ENCODE measurements at regions not wholly inside any gene's neighbourhood (a gene's known extent, or its start where the extent isn't known, plus 50 kb on each side); places are given as distances from the start of the nearest gene placed in this dataset.
A peak's percentile ranks its signal among the peaks of the same experiment; 100 is the strongest.
"Not testable (repeated sequence)": the region's sequence is repeated elsewhere in the genome, so short reads cannot be mapped to it uniquely, and the experiment has no call there.

GRCh38 chr5:15384176-15384575 is 115.8 kb upstream of the FBXL7 start:
- FAIRE-seq (no peak), DNase-seq (ENCODE audit: low spot score) (no peak)

GRCh38 chr5:15383469-15383868 is 116.5 kb upstream of the FBXL7 start:
- FAIRE-seq (no peak), DNase-seq (ENCODE audit: low spot score) (peak; percentile 31)

DNA sequence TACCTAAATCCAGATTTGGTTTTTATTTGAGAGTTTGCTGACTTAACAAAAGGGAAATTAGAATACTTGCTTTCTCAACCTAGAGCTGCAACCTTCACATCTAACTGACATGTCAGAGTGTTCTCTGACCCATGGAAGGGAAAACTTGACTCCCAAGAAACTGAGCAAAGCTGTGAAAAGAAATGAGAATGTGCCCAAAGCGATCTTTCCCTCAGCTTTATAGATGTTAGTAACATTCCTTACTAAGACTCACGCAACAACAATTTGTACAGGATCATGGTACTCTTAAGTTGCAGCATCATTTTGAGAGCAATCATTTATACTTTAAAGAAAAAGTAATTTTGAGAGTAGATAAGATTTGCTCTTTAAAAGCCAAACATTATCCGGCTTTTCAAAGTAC is 117.0 kb upstream of the FBXL7 start:
- no peak for FAIRE-seq
- DNase-seq (ENCODE audit: low spot score): no peak

GRCh38 chr5:15377573-15378340 is 122.2 kb upstream of the FBXL7 start:
- FAIRE-seq (no peak), DNase-seq (ENCODE audit: low spot score) (no peak)

DNA sequence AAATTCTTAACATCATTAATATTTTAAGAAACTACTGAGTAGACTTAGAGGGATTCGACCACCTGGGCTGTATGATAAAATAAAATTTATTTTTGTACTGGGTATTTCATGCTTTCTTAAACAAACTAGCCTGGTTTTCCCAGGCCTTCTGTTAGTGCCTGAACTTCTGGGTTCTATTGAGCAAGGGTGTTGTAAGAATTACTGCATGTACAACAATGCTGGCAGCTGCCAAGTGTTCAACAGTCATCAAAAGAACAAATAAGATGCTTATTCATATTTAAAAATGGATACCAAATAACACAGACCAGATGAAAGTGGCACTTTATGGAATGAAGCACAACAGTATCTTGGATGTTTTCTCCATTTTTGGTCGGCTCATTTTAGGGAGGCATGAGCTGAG is 123.2 kb upstream of the FBXL7 start:
- FAIRE-seq: no peak
- no peak for DNase-seq (ENCODE audit: low spot score)

GRCh38 chr5:15376088-15376487 is 123.9 kb upstream of the FBXL7 start:
- no peak for FAIRE-seq

GRCh38 chr5:15375559-15375958 is 124.4 kb upstream of the FBXL7 start:
- DNase-seq (ENCODE audit: low spot score) (no peak), FAIRE-seq (no peak)

More at GRCh38 chr5:15376088-15376487, 123.9 kb upstream of the FBXL7 start:
- DNase-seq (ENCODE audit: low spot score): no peak

GRCh38 chr5:15374886-15375285 is 125.1 kb upstream of the FBXL7 start:
- DNase-seq (ENCODE audit: low spot score): no peak
- no peak for FAIRE-seq

DNA sequence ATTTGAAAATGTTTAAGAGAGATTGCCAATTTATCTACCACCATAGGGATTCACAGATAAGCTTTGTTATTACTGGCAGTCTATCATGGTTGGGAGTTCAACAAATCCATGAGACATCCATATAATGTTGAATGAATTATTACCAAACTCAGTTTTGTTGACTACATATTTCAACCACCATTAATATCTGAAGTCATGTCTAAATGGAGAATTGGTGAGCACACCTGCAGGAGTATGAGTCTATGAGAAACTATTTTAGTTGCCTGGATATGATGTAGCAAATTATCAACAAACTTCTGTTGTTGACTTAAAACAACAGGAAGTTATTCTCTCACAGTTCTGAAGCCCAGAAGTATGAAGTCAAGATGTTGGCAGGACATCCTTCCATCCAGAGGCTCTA is 126.8 kb upstream of the FBXL7 start:
- DNase-seq (ENCODE audit: low spot score): no peak
- FAIRE-seq: no peak

GRCh38 chr5:15371184-15371583 is 128.8 kb upstream of the FBXL7 start:
- FAIRE-seq: no peak

GRCh38 chr5:15368835-15369234 is 131.1 kb upstream of the FBXL7 start:
- DNase-seq (ENCODE audit: low spot score) (no peak), FAIRE-seq (no peak)

More at GRCh38 chr5:15371184-15371583, 128.8 kb upstream of the FBXL7 start:
- DNase-seq (ENCODE audit: low spot score): no peak

GRCh38 chr5:15367489-15367888 is 132.5 kb upstream of the FBXL7 start:
- DNase-seq (ENCODE audit: low spot score): no peak
- no peak for FAIRE-seq

- FAIRE-seq: peak; percentile 32
- DNase-seq (ENCODE audit: low spot score): peak; percentile 31
These were observed 133.1 kb upstream of the FBXL7 start for GRCh38 chr5:15366676-15367391.

DNA sequence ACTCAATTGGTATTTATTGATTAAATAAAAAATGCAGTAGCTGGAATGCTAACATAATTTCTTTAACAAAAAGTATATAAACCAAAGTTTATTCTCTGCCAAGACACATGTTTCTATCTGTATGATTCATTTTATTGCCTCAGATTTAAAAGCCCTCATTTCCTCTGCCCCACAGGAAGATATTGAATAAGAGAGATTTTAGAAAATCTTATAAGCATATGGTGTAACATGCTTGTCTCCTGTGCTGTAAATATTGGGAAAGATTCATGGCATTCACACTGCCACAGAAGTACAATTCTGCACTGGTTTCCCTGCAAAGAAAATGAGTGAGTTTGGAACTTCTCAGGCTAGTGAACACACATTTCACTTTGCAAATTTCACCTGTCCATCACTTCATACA is 134.9 kb upstream of the FBXL7 start:
- FAIRE-seq: no peak
- DNase-seq (ENCODE audit: low spot score): no peak

DNA sequence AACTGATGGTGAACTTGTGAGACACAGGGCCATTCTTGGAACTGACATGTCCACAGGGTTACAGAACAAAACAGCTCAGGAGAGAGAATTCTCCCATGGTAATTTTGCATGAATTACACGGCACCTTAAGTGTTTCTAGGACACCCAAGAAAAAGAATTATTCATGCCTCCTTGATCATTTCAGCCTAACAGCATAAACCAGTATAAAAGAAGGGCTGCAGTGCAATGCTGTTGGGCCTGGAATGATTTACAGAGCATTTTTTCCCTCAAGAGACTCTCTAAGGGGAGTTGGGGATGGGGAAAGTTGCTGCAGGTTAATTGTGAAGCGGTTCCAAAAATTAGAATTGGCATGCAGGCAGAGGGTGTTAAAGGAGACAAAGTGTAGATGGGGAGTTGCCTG is 136.4 kb upstream of the FBXL7 start:
- DNase-seq (ENCODE audit: low spot score) (no peak), FAIRE-seq (no peak)

DNA sequence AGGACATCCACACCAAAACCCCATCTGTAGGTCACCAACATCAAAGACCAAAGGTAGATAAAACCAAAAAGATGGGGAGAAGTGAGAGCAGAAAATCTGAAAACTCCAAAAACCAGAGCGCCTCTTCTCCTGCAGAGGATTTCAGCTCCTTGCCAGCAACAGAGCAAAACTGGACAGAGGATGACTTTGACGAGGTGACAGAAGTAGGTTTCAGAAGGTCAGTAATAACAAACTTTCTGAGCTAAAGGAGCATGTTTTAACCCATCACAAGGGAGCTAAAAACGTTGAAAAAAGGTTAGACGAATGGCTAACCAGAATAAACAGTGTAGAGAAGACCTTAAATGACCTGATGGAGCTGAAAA is 142.9 kb upstream of the FBXL7 start:
- not testable (repeated sequence) for DNase-seq (ENCODE audit: low spot score); FAIRE-seq

DNA sequence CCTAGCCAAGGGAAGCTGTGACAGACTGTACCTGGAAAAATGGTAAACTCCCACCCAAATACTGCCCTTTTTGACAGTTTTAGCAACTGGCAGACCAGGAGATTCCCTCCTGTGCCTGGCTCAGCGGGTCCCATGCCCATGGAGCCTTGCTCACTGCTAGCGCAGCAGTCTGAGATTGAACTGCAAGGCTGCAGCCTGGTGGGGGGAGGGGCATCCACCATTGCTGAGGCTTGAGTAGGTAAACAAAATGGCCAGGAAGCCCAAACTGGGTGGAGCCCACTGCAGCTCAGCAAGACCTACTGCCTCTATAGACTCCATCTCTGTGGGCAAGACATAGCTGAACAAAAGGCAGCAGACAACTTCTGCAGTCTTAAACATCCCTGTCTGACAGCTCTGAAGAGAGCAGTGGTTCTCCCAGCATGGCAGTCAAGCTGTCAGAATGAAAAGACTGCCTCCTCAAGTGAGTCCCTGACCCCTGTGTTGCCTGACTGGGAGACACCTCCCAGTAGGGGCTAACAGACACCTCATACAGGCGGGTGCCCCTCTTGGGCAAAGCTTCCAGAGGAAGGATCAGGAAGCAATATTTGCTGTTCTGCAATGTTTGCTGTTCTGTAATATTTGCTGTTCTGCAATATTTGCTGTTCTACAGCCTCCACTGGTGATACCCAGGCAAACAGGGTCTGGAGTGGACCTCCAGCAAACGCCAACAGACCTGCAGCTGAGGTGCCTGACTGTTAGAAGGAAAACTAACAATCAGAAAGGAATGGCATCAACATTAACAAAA is 143.5 kb upstream of the FBXL7 start:
- DNase-seq (ENCODE audit: low spot score): not testable (repeated sequence)
- FAIRE-seq: peak; percentile 58

GRCh38 chr5:15354021-15354420 is 146.0 kb upstream of the FBXL7 start:
- no peak for FAIRE-seq
- DNase-seq (ENCODE audit: low spot score): no peak

DNA sequence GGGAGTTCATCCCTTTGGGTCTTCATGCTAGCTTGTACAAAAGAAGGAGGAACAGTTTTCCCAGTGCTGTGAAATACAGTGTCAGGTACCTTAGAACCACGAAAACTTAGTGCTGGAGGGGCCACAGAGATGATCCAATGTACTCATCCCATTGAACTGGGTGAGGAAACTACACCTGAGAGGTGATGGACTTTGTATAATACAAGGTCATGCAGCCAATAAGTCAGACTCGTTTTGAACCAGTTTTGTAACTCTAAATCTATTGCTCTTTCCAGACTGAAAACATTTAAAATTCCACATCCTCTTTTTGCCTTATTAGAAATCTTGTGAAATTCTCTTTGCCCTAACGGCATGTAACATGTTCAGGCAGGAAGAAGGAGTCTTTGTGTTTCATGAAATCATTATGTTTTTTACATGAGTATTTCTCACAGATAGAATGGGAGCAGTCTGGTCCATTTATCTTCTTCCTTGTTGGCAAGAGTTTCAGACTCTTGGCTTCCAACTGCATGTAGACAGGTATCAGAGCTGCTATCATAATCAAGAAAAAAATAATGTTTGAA is 146.8 kb upstream of the FBXL7 start:
- FAIRE-seq: peak; percentile 13

GRCh38 chr5:15350614-15351013 is 149.4 kb upstream of the FBXL7 start:
- no peak for FAIRE-seq
- DNase-seq (ENCODE audit: low spot score): no peak

More for the DNA sequence above, 146.8 kb upstream of the FBXL7 start:
- no peak for DNase-seq (ENCODE audit: low spot score)

DNA sequence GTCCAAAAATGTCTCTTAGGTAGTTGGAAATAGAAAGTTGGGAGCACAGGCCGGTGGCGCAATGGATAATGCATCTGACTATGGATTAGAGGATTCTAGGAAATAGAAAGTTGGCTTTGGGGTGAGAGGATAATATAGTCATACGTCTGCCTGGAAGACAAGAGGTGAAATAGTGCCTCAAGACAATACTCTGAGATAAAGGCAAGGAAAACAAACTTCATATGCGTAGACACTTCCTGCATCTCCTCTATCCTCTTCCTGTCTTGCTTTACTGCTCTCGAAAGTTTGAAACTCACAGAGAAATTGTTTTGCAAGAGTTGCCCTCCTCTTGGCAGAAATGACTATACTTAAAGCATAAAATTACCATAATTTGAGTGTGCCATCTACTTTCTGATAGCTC is 153.2 kb upstream of the FBXL7 start:
- no peak for FAIRE-seq
- DNase-seq (ENCODE audit: low spot score): no peak

- DNase-seq (ENCODE audit: low spot score) (no peak), FAIRE-seq (no peak)
These were observed 155.0 kb upstream of the FBXL7 start for GRCh38 chr5:15344954-15345353.
